ENCODE measurements at regions not wholly inside any gene's neighbourhood (a gene's known extent, or its start where the extent isn't known, plus 50 kb on each side); places are given as distances from the start of the nearest gene placed in this dataset.

DNA sequence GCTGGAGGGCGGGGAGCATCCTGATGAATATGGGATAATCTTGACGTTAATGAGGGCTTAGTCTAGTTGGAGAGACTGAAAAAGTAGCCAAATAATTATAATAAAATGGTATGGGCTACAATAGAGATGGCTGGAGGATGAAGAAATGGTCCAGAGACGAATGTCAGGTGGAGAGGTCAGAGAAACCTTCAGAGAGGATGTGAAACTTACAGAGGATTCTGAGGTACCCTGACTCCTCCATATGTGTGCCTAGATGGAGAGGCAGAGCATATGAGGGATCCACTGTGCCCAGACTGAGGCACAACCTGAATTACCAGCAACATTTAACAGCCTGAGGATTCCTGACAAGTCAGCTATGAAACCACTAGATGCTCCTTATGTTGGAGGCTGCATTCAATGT, 417.0 kb downstream of the ATP23 start:
- H3K4me1 ChIP-seq, result no peaks in the 10 kb centered on the region
- H3K9me3 ChIP-seq, result no peaks in the 10 kb centered on the region
- no peak for TF ChIP-seq POLR2A (IDR thresholded peaks at IDR 0.05)
- no peak overlapping the region for H3K4me3 ChIP-seq
- H3K27ac ChIP-seq, result no peak overlapping the region
- 66 to 85% (median 77%) methylated on average over 3 of the region's 3 CpGs for WGBS, 5 donors
- intact Hi-C loops (cut with DNase I; ENCODE audit: low total_unique reads), result no loop called here
- H3K36me3 ChIP-seq, result no peaks in the 10 kb centered on the region
- DNase-seq, result no peak
- no peaks in the 10 kb centered on the region for H3K27me3 ChIP-seq (replicated peaks in 1 of 7)

DNA sequence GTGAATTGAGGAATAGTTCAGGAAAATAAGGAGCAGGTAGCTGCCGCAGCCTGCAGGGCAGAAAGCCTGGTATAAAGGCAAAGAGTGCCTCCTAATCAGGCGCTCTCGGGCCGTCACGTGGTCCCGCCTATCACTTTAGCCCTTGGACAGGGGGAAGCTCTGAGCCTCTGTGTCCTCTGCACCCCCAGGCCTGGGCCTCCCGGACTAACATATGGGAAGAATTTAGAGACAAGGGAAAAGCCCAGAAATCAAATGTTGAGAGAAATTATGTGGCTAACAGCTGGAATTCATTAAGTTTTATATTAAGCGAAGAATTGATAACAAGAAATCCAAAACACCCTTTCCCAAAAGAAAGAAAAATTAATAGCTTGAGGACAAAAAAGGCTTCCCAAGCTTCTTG, 417.7 kb downstream of the ATP23 start:
- no peak for TF ChIP-seq POLR2AphosphoS5 (IDR thresholded peaks at IDR 0.05)
- no peak for TF ChIP-seq POLR2A (IDR thresholded peaks at IDR 0.05)
- TF ChIP-seq, protein P1, sequence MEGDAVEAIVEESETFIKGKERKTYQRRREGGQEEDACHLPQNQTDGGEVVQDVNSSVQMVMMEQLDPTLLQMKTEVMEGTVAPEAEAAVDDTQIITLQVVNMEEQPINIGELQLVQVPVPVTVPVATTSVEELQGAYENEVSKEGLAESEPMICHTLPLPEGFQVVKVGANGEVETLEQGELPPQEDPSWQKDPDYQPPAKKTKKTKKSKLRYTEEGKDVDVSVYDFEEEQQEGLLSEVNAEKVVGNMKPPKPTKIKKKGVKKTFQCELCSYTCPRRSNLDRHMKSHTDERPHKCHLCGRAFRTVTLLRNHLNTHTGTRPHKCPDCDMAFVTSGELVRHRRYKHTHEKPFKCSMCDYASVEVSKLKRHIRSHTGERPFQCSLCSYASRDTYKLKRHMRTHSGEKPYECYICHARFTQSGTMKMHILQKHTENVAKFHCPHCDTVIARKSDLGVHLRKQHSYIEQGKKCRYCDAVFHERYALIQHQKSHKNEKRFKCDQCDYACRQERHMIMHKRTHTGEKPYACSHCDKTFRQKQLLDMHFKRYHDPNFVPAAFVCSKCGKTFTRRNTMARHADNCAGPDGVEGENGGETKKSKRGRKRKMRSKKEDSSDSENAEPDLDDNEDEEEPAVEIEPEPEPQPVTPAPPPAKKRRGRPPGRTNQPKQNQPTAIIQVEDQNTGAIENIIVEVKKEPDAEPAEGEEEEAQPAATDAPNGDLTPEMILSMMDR (IDR thresholded peaks at IDR 0.05 in 8 of 11, conservative IDR thresholded peaks at IDR 0.05 in 3 of 11), result no peak
- intact Hi-C loops (cut with DNase I; ENCODE audit: low total_unique reads), result no loop called here
- WGBS, 5 donors, result 64 to 83% (median 79%) methylated on average over 8 of the region's 8 CpGs
- no peaks in the 10 kb centered on the region for H3K27me3 ChIP-seq (replicated peaks in 1 of 7)
- H3K4me1 ChIP-seq, result no peaks in the 10 kb centered on the region
- no peak overlapping the region for H3K27ac ChIP-seq
- H3K36me3 ChIP-seq, result no peaks in the 10 kb centered on the region
- no peak overlapping the region for H3K4me3 ChIP-seq
- DNase-seq, result no peak
- no peaks in the 10 kb centered on the region for H3K9me3 ChIP-seq

DNA sequence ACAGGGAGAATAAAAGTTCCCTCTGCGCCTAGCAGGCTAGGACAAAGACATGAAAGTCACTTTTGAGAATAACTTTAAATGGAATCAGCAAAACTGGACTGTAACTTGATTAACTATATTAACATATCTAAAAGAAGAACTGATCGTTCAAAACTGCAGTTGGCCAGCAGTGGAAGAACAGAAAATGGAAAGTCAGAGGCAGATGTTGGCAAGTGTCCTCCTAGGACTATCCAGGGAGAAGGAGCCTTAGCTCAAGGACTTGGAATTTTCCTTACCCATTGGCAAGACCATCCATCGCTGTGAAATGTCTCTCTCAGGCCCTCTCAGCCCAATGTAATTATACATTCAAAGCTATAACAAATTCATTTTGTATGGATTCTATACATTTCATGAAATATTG, 419.7 kb downstream of the ATP23 start:
- Histone ChIP-seq H3K9me3 (no peaks in the 10 kb centered on the region), H3K4me3 (no peak overlapping the region), H3K36me3 (no peaks in the 10 kb centered on the region), H3K27me3 (replicated peaks in 1 of 7) (no peaks in the 10 kb centered on the region), H3K4me1 (no peaks in the 10 kb centered on the region), H3K27ac (no peak overlapping the region)
- TF ChIP-seq, protein P1 (IDR thresholded peaks at IDR 0.05 in 8 of 11, conservative IDR thresholded peaks at IDR 0.05 in 3 of 11), result no peak
- TF ChIP-seq POLR2AphosphoS5 (IDR thresholded peaks at IDR 0.05), result no peak
- TF ChIP-seq POLR2A (IDR thresholded peaks at IDR 0.05), result no peak
- DNase-seq, result no peak
- 79 to 92% (median 88%) methylated on average over 3 of the region's 3 CpGs for WGBS, 5 donors
- intact Hi-C loops (cut with DNase I; ENCODE audit: low total_unique reads), result no loop called here

DNA sequence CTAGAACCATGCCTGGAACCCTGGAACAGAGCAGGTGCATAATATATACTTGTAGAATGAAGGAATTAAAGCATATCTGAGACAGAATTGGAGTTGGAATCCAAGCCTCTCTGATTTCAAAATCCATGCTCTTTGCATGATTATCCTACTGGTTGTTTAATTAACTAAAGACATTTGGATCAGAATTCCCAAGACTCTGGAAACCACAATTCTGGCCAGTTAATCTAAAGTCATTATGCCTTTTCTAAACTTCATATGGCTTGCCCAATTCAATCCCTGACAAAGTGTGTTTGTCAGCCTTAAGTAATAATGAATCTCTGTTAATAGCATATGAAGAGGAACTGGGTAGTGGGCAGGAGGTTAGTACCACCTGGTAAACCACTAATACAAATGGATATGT, 422.6 kb downstream of the ATP23 start:
- no peak overlapping the region for H3K4me3 ChIP-seq
- no peaks in the 10 kb centered on the region for H3K4me1 ChIP-seq
- H3K27ac ChIP-seq, result no peak overlapping the region
- no peaks in the 10 kb centered on the region for H3K27me3 ChIP-seq (replicated peaks in 1 of 7)
- no peaks in the 10 kb centered on the region for H3K36me3 ChIP-seq
- H3K9me3 ChIP-seq, result no peaks in the 10 kb centered on the region
- intact Hi-C loops (cut with DNase I; ENCODE audit: low total_unique reads), result no loop called here
- DNase-seq, result no peak
- TF ChIP-seq POLR2A (IDR thresholded peaks at IDR 0.05), result no peak
- TF ChIP-seq POLR2AphosphoS5 (IDR thresholded peaks at IDR 0.05), result no peak
- TF ChIP-seq, protein P1 (IDR thresholded peaks at IDR 0.05 in 8 of 11, conservative IDR thresholded peaks at IDR 0.05 in 3 of 11), result no peak

DNA sequence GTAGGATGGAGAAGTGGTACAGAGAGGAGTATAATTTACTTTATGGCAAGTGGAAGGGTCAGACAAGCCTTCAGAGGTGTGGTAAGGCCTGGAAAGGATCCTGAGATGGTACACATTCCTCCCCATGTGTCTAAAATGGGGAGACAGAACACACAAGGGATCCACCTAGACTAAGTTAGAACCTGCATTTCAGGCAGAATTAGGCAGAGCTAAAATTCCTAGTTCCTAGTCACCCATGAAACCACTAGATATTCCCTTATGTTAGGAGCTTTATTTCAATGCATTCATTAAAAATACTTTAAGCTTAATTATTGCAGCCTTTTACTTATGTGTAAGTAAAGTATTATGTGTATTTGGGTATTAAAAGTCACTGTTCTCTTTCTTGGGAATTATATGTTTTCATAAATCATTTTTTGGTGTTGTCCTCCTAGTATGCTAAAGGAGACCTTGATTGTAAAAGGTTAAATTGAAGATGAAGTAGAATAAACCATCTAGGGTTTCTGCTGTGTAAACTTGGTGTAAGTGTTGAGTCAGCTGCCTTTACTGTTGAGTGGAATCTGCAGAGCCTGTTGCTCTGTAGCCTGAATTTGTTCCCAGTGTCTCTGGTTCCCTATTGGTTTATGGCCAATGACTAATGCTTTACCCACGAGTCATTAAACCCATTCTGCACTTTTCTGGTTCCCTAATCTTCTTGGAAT, 423.2 kb downstream of the ATP23 start:
- Histone ChIP-seq H3K36me3 (no peaks in the 10 kb centered on the region), H3K27ac (no peak overlapping the region), H3K4me3 (no peak overlapping the region), H3K4me1 (no peaks in the 10 kb centered on the region), H3K27me3 (replicated peaks in 1 of 7) (no peaks in the 10 kb centered on the region), H3K9me3 (no peaks in the 10 kb centered on the region)
- no peak for DNase-seq
- intact Hi-C loops (cut with DNase I; ENCODE audit: low total_unique reads), result no loop called here
- 33 to 62% (median 49%) methylated on average over 1 of the region's 1 CpG for WGBS, 5 donors
- no peak for TF ChIP-seq POLR2AphosphoS5 (IDR thresholded peaks at IDR 0.05)
- TF ChIP-seq, protein P1 (IDR thresholded peaks at IDR 0.05 in 8 of 11, conservative IDR thresholded peaks at IDR 0.05 in 3 of 11), result no peak
- TF ChIP-seq POLR2A (IDR thresholded peaks at IDR 0.05), result no peak

Measured in spleen (tissue), 11 donors.